ENCODE measurements at regions not wholly inside any gene's neighbourhood (a gene's known extent, or its start where the extent isn't known, plus 50 kb on each side); places are given as distances from the start of the nearest gene placed in this dataset.

GRCh38 chr3:137084586-137084985 lies 126.8 kb downstream of the IL20RB start:
- Histone ChIP-seq H3K27ac (no peak overlapping the region), H3K4me3 (no peak overlapping the region), H3K27me3 (no peaks in the 10 kb centered on the region), H4K20me1 (no peaks in the 10 kb centered on the region), H3K9ac (no peak overlapping the region), H3K36me3 (no peaks in the 10 kb centered on the region), H3K4me1 (no peaks in the 10 kb centered on the region), H3K4me2 (no peak overlapping the region), H3K9me3 (no peaks in the 10 kb centered on the region)
- no peak for TF ChIP-seq Cebpa-rat (IDR thresholded peaks at IDR 0.05)

- Histone ChIP-seq H3K36me3 (no peaks in the 10 kb centered on the region), H3K9ac (no peak overlapping the region), H3K27ac (no peak overlapping the region), H4K20me1 (no peaks in the 10 kb centered on the region), H3K9me3 (no peaks in the 10 kb centered on the region), H3K4me3 (no peak overlapping the region), H3K4me1 (0 out of 2 replicates have a peak, but pooled peaks cover 4% of the 10 kb centered on the region), H3K27me3 (no peaks in the 10 kb centered on the region), H3K4me2 (no peak overlapping the region)
- TF ChIP-seq Cebpa-rat (IDR thresholded peaks at IDR 0.05): no peak
These were observed 139.6 kb downstream of the IL20RB start for GRCh38 chr3:137097386-137097785.

- Histone ChIP-seq H3K36me3 (no peaks in the 10 kb centered on the region), H3K9me3 (no peaks in the 10 kb centered on the region), H3K4me2 (no peak overlapping the region), H3K4me1 (0 out of 2 replicates have a peak, but pooled peaks cover 4% of the 10 kb centered on the region), H3K9ac (no peak overlapping the region), H3K27me3 (no peaks in the 10 kb centered on the region), H3K4me3 (no peak overlapping the region), H3K27ac (no peak overlapping the region), H4K20me1 (no peaks in the 10 kb centered on the region)
- no peak for TF ChIP-seq Cebpa-rat (IDR thresholded peaks at IDR 0.05)
These were observed 140.1 kb downstream of the IL20RB start for GRCh38 chr3:137097852-137098251.

- H3K4me2 ChIP-seq: no peak overlapping the region
- H3K27me3 ChIP-seq: no peaks in the 10 kb centered on the region
- 0 out of 2 replicates have a peak, but pooled peaks cover 4% of the 10 kb centered on the region for H3K4me1 ChIP-seq
- no peaks in the 10 kb centered on the region for H4K20me1 ChIP-seq
- no peak overlapping the region for H3K4me3 ChIP-seq
- no peaks in the 10 kb centered on the region for H3K9me3 ChIP-seq
- H3K36me3 ChIP-seq: no peaks in the 10 kb centered on the region
- TF ChIP-seq Cebpa-rat (IDR thresholded peaks at IDR 0.05): no peak
- no peak overlapping the region for H3K9ac ChIP-seq
- H3K27ac ChIP-seq: no peak overlapping the region
These were observed 141.8 kb downstream of the IL20RB start for GRCh38 chr3:137099364-137100219.

- Histone ChIP-seq H3K36me3 (no peaks in the 10 kb centered on the region), H3K9me3 (no peaks in the 10 kb centered on the region), H3K9ac (no peak overlapping the region), H3K27ac (no peak overlapping the region), H3K4me2 (no peak overlapping the region), H3K27me3 (no peaks in the 10 kb centered on the region), H3K4me3 (no peak overlapping the region), H4K20me1 (no peaks in the 10 kb centered on the region), H3K4me1 (0 out of 2 replicates have a peak, but pooled peaks cover 4% of the 10 kb centered on the region)
- no peak for TF ChIP-seq Cebpa-rat (IDR thresholded peaks at IDR 0.05)
These were observed 142.5 kb downstream of the IL20RB start for GRCh38 chr3:137100326-137100725.

GRCh38 chr3:137103739-137104138 lies 146.0 kb downstream of the IL20RB start:
- Histone ChIP-seq H3K4me1 (no peaks in the 10 kb centered on the region), H3K27me3 (no peaks in the 10 kb centered on the region), H3K4me2 (no peak overlapping the region), H3K27ac (no peak overlapping the region), H3K9ac (no peak overlapping the region), H3K36me3 (no peaks in the 10 kb centered on the region), H3K4me3 (no peak overlapping the region), H4K20me1 (no peaks in the 10 kb centered on the region), H3K9me3 (no peaks in the 10 kb centered on the region)
- TF ChIP-seq Cebpa-rat (IDR thresholded peaks at IDR 0.05): no peak

- H3K36me3 ChIP-seq: no peaks in the 10 kb centered on the region
- no peak for TF ChIP-seq Cebpa-rat (IDR thresholded peaks at IDR 0.05)
- H3K9ac ChIP-seq: no peak overlapping the region
- no peaks in the 10 kb centered on the region for H3K4me1 ChIP-seq
- no peak overlapping the region for H3K4me3 ChIP-seq
- H3K4me2 ChIP-seq: peak overlapping the region; percentile 46; the same call in 1 of the 2 replicates
- H3K27ac ChIP-seq: no peak overlapping the region
- no peaks in the 10 kb centered on the region for H4K20me1 ChIP-seq
- no peaks in the 10 kb centered on the region for H3K9me3 ChIP-seq
- H3K27me3 ChIP-seq: no peaks in the 10 kb centered on the region
These were observed 147.6 kb downstream of the IL20RB start for GRCh38 chr3:137105277-137105977.

- TF ChIP-seq Cebpa-rat (IDR thresholded peaks at IDR 0.05): no peak
- Histone ChIP-seq H3K4me2 (no peak overlapping the region), H4K20me1 (no peaks in the 10 kb centered on the region)
These were observed 148.9 kb downstream of the IL20RB start for GRCh38 chr3:137106612-137107240.

GRCh38 chr3:137108699-137109440 lies 151.1 kb downstream of the IL20RB start:
- TF ChIP-seq Cebpa-rat (IDR thresholded peaks at IDR 0.05): no peak
- no peak overlapping the region for H3K4me3 ChIP-seq
- no peaks in the 10 kb centered on the region for H4K20me1 ChIP-seq
- no peaks in the 10 kb centered on the region for H3K9me3 ChIP-seq
- no peaks in the 10 kb centered on the region for H3K27me3 ChIP-seq
- H3K4me2 ChIP-seq: no peak overlapping the region
- no peaks in the 10 kb centered on the region for H3K4me1 ChIP-seq
- H3K9ac ChIP-seq: no peak overlapping the region
- H3K27ac ChIP-seq: no peak overlapping the region
- H3K36me3 ChIP-seq: no peaks in the 10 kb centered on the region

More at GRCh38 chr3:137106612-137107240, 148.9 kb downstream of the IL20RB start:
- Histone ChIP-seq H3K36me3 (no peaks in the 10 kb centered on the region), H3K27me3 (no peaks in the 10 kb centered on the region), H3K9me3 (no peaks in the 10 kb centered on the region), H3K4me1 (no peaks in the 10 kb centered on the region), H3K27ac (no peak overlapping the region), H3K9ac (no peak overlapping the region), H3K4me3 (no peak overlapping the region)
